Sigmoid colon (tissue), 4 donors: ENCODE measurements at regions not wholly inside any gene's neighbourhood (a gene's known extent, or its start where the extent isn't known, plus 50 kb on each side); places are given as distances from the start of the nearest gene placed in this dataset.

Experiments used
- CTCF ChIP-seq, 4 experiments: fragments of 450-650 bp in 3 of 4; fragments of 200-600 bp in 1 of 4; IDR thresholded peaks; one replicate each; pipeline ENCODE4 v1.5.1; 2016 to 2019; ENCODE audit warnings: antibody characterized with exemption in 4 of 4, mild to moderate bottlenecking in 3 of 4, moderate library complexity in 2 of 4
- POLR2AphosphoS5 ChIP-seq, 4 donors: sonication (generic); formaldehyde crosslinking; IDR thresholded peaks; one replicate each; pipeline ENCODE4 v1.6.1; 2017; ENCODE audit warnings: antibody characterized with exemption in 4 of 4

- TF ChIP-seq CTCF (IDR thresholded peaks at IDR 0.05) (no peak), POLR2AphosphoS5 (IDR thresholded peaks at IDR 0.05) (no peak)
Measured at GRCh38 chr4:179871726-179872125, 2371.5 kb upstream of the TENM3 start.
